Frontal cortex (tissue), 3 donors: ENCODE measurements at regions not wholly inside any gene's neighbourhood (a gene's known extent, or its start where the extent isn't known, plus 50 kb on each side); places are given as distances from the start of the nearest gene placed in this dataset.

Experiments
- DNase-seq, 2 donors: peaks; one replicate each; pipeline ENCODE4 v3.0.0; 2012; ENCODE audit warnings: low spot score in 2 of 2
- FAIRE-seq: peaks from 2 replicates; lab custom pipeline; 2012; peaks lifted over from hg19 to GRCh38; lab: Jason Lieb, UNC
- donor health status: control.
- donor health status: control.
- donor health status: control.

DNA sequence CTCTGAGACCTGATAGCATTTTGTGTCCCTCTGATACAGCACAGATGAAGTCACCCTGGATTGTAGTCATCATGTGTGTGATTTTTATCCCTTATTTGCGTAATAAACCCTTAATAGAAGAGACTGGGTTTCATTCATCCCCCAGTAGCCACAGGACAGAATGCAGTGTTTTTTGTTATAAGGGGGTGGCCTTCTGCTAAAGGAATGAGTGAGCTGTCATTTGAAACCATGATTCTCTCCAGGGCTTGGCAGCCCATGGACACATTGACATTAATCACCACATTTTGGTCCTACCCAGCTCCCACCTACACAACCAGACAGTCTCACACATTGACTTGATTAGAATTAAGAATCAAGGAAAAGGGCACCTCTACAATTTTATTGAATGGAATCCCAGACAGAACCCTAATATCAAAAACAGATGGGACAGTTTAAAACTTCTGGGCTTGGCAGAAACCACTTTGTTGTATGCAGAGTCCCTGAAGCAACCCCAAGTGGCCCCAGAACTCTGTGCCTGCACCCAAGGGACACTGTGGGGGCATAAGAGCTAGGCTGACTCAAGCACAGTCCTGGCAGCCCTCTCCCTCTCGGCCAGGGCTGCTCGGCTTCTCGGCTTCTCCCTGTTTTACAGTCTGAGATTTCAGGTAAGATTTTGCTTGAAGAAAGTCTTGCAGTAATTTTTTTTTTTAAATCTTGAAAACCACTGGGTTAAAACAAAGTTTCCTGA lies 254.0 kb upstream of the SLC14A2 start:
- FAIRE-seq (no peak), DNase-seq (no peak)

DNA sequence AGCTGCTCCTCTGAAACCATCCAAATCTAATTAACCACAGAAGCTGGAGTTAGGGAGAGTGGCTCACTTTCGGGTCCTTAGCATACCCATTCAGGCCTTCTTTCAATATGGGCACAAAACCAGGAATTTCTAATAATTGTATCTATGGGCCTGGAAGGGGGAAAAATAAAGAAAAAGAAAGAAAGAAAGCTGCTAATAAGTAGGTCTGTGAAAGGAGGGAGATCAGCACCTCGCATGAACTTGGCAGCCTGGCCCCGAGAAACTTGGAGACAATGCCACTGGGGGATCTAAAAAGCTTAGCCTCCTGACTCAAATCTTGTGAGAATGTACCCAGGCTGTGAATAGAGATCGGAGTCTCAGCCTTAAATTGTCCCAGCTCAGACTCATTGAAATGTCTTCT lies 252.1 kb upstream of the SLC14A2 start:
- FAIRE-seq (no peak), DNase-seq (no peak)

DNA sequence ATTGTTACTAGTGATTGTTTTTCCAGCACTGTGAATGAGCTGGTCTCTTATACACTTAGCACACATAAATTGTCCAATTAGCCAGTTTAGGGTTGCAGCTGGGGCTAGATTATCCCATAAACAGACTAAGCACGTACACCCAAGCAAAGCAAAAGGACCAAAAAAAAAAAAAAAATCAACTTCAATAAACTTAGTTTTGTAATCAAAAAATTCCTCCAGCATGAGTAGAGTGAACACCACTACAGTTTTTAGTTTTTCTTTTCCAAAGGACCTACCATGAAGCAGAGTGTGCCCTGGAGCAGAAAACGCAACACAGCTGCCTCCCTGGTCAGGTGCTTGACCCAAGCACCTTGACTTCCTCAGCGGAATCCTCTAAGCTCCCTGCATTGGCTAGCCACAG lies 249.4 kb upstream of the SLC14A2 start:
- DNase-seq (no peak), FAIRE-seq (no peak)

DNA sequence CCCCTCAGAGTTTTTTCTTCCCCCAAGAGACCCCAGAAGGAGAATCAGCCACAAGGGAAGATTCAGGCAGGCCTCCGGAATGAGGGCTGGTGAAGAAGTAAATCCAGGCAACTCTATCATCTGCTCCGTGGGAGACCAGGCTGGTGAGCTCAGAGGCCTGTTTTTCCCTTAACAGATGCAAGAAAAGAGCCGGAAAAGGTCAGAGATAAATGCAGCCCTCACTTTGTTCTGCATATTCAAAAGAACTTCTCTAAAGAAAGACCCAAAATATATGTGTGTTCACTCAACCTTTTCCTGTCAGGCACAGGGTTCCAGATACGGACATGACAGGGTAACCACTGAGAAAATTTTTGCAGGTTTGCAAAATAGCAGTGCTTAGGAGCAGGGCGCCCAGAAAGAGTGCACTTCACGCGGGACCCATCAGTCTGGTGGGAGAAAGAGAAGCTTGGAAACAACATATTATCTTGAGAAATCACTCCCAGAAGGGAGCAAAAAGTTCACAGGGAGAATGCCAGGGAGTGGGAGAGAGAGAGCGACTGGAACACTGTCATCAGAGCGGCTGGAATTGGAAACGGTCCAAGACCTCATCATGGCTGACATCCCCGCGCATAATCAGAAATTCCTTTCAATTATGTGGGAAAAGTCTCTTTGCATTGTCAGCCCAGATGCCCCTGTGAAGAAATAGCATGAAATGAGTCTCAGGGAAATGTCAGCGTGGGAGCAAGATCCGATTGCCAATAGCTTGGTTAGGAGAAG lies 244.8 kb upstream of the SLC14A2 start:
- FAIRE-seq (no peak), DNase-seq (no peak)

GRCh38 chr18:45373286-45373880 lies 241.9 kb upstream of the SLC14A2 start:
- no peak for DNase-seq
- no peak for FAIRE-seq

DNA sequence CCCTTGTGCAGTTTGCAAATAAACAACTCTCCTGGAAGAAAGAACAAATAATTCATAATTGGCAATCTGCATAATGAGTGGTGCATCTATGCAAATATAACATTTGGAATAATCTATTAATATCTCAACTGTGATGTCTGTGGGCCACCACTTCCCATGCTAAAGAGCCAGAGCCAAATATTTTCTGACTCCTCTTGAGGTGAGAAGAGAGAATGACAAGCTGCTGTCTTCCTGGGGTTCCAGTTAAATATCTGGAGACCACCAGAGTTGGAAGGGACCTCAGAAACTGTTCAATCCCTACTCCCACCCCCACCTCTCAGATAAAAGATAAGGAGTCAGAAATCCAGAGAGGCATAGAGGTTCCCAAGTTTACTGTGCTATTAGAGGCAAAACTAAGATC lies 241.0 kb upstream of the SLC14A2 start:
- FAIRE-seq (no peak), DNase-seq (no peak)

GRCh38 chr18:45374878-45375630 lies 240.2 kb upstream of the SLC14A2 start:
- DNase-seq (no peak), FAIRE-seq (no peak)

GRCh38 chr18:45376193-45376592 lies 239.1 kb upstream of the SLC14A2 start:
- FAIRE-seq (no peak), DNase-seq (no peak)

- FAIRE-seq (no peak), DNase-seq (no peak)
These were observed 237.0 kb upstream of the SLC14A2 start for GRCh38 chr18:45378308-45378707.

- FAIRE-seq, result no peak
- DNase-seq, result no peak
These were observed 236.3 kb upstream of the SLC14A2 start for GRCh38 chr18:45378933-45379332.

GRCh38 chr18:45379903-45380302 lies 235.4 kb upstream of the SLC14A2 start:
- DNase-seq (no peak), FAIRE-seq (no peak)

DNA sequence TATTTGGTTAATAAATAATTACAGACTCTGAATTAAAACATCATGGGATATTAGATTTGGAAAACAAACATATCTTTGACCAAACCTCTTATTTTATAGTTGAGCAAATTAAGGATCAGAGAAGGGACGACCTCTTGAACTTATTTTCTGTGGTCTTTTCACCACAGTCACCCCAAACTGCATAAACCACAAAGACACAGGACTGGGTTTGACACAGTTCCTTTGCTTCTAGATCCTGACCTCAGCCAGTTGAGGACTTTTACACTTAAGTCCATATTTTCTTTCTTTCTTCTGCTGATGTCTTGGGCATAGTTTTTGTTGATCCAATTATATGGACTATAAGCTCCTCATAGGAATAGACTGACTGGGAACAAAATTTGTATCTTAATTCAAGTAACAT lies 234.0 kb upstream of the SLC14A2 start:
- DNase-seq (no peak), FAIRE-seq (no peak)

DNA sequence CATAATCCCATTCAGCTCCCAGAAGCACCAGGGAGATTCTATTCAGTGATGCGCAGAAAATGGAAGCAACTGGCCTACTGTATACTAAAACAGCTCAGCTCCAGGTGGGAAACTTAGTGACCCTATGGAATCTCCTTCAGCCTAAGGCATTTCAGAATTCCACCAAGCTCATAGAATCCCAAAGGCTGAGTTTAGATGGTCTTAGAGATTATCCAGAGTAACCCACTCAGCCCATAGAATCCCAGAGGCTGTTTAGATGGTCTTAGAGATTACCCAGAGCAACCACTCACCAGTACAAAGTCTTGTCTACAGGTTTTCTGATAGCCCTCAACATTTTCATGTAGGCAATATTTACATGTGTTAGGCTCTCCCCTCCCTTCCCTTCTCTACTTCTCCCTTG lies 232.0 kb upstream of the SLC14A2 start:
- FAIRE-seq (no peak), DNase-seq (no peak)

DNA sequence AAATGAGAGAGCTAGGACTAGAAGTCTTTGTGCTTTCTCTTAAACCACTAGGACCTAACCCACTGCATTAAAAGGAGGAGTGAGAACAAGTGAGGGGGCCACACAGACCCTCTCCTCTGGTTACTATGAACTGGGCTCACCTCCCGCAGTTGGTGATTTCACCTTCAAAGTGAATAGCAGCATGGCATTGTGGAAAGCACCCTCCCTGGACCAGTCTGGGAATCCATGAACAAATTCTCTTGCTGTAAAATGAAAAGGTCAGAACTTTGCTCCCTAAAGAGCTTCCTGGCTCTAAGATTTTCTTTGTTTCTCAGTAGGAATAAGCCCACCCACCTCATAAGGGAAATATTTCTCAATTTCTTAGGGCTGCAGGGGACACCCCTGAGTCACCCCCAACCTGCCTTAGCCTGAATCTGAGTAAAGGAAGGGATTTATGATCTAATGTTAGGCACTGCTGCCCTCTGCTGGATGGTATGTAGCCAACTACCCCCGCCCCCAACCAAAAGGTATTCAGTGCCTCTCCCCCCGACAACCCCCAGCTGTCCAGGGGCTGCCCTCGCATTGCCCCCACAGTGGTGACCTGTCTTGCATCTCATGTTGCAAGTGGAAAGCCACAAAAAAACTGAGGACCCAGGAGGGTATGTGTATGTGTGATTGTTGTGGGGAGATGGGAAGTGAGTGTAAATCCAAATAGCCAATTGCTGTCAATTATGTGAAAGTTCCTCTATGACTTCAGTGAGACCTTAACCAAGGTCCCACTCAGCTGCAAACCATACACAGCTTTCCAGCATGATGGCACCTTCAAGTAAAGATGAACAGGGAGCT lies 230.9 kb upstream of the SLC14A2 start:
- FAIRE-seq, result no peak

GRCh38 chr18:45384962-45385315 lies 230.3 kb upstream of the SLC14A2 start:
- DNase-seq (no peak), FAIRE-seq (no peak)

More for the DNA sequence above, 230.9 kb upstream of the SLC14A2 start:
- peak in 1 of 2 donors; percentile 29 for DNase-seq

DNA sequence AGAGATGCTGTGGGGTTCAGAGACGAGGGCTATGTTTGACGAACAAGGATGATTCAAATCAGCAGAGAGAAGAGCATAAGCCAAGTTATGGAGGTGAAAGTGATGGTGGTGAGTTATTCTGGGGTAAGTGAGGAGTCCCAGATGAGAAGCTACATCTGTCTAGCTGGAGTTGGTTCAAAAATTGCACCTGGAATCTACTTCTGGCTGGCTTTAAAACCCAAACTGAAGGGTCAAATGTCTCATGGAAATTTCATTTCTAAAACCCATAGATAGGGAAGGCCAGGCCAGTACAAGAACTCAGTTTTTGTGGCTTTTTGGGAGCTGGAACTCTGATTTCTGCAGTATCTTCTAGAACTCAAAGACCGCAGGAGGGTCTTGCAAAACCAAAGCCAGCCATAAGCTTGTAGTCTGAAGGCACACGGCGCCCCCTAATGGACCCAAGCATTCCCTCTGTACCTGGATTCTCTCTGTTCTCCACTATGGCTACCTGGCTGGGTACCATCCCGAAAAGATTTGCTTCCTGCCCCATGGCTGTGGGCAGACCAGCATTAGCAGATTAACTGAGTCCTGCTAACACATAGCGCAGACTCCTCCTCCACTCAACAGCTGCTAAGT lies 229.1 kb upstream of the SLC14A2 start:
- FAIRE-seq (no peak), DNase-seq (no peak)

DNA sequence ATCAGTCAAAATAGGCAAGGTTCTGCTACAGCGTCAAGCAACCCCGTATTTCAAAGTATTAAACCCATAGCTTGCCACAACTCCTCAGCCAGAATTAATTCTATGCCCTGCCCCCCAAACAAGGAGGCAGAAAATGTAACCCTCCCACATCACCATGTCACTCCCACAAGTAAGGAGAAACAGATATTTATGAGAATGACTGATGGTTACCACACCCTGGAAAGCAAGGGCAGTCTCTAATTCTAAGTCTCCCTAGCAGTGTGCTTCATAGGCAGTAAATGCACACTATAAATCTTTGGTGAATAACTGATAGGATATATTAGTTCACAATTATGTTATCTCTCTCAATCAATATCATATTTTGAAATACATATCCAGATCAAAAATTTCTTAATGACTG lies 228.0 kb upstream of the SLC14A2 start:
- no peak for DNase-seq
- no peak for FAIRE-seq

DNA sequence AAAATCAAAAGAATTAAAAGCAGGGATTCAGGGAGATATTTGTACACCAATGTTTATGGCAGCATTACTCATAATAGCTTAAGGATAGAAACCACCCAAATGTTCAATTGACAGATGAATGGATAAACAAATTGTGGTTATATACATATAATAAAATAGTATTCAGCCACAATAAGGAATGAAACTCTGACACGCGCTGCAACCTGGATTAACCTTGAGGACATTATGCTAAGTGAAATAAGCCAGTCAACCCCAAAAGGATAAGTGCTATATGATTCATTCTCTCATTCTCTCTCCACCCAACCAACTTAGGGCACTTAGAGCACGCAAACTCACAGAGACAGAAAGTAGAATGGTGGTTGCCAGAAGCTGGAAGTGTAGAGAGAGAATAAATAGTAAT lies 216.8 kb upstream of the SLC14A2 start:
- no peak for FAIRE-seq

DNA sequence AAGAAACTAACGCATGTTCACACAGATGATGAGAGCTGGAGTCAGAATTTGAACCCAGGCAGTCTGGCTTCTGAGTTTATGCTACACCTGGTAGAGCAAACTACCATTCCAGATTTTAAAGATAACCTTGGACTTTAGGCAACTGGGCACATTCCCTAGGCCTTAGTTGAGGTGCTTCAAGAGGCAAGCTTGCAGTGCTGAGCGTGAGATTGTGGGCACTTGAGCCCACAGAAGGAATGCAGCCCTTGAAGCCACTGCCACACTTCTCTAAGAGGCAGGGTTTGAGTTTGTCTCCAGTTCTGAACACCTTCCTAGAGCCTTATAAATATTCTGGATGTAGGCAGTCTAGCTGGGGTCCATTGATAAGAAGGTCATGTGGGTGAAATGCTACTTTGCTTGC lies 216.1 kb upstream of the SLC14A2 start:
- FAIRE-seq (no peak), DNase-seq (no peak)

More for the DNA sequence above, 216.8 kb upstream of the SLC14A2 start:
- no peak for DNase-seq
